GM12865 (cell line): ENCODE measurements at regions not wholly inside any gene's neighbourhood (a gene's known extent, or its start where the extent isn't known, plus 50 kb on each side); places are given as distances from the start of the nearest gene placed in this dataset.

Source experiments
- DNase-seq: peaks from one replicate; pipeline ENCODE4 v3.0.0; 2010; ENCODE audit warnings: low read depth
- H3K4me3 ChIP-seq: 2 replicates; pipeline ENCODE4 v1.5.1; 2011; ENCODE audit warnings: mild to moderate bottlenecking, low read depth, low read length, control low read depth
- TF ChIP-seq, protein P1 (sequence below): IDR thresholded peaks from 2 replicates; pipeline ENCODE4 v1.5.1; 2011; ENCODE audit warnings: low read length, control low read depth, low read depth, inconsistent platforms; ENCODE audit not compliant: insufficient read depth; ENCODE audit errors: missing control alignments

GRCh38 chrX:30156880-30157560 is 58.3 kb upstream of the MAGEB2 start:
- no peak for DNase-seq
- TF ChIP-seq, protein P1, sequence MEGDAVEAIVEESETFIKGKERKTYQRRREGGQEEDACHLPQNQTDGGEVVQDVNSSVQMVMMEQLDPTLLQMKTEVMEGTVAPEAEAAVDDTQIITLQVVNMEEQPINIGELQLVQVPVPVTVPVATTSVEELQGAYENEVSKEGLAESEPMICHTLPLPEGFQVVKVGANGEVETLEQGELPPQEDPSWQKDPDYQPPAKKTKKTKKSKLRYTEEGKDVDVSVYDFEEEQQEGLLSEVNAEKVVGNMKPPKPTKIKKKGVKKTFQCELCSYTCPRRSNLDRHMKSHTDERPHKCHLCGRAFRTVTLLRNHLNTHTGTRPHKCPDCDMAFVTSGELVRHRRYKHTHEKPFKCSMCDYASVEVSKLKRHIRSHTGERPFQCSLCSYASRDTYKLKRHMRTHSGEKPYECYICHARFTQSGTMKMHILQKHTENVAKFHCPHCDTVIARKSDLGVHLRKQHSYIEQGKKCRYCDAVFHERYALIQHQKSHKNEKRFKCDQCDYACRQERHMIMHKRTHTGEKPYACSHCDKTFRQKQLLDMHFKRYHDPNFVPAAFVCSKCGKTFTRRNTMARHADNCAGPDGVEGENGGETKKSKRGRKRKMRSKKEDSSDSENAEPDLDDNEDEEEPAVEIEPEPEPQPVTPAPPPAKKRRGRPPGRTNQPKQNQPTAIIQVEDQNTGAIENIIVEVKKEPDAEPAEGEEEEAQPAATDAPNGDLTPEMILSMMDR, result no peak
- H3K4me3 ChIP-seq, result no peak overlapping the region

- no peak overlapping the region for H3K4me3 ChIP-seq
- TF ChIP-seq, protein P1, result no peak
- no peak for DNase-seq
Measured at GRCh38 chrX:30161043-30161442, 54.3 kb upstream of the MAGEB2 start.
